ENCODE measurements at regions not wholly inside any gene's neighbourhood (a gene's known extent, or its start where the extent isn't known, plus 50 kb on each side); places are given as distances from the start of the nearest gene placed in this dataset.

DNA sequence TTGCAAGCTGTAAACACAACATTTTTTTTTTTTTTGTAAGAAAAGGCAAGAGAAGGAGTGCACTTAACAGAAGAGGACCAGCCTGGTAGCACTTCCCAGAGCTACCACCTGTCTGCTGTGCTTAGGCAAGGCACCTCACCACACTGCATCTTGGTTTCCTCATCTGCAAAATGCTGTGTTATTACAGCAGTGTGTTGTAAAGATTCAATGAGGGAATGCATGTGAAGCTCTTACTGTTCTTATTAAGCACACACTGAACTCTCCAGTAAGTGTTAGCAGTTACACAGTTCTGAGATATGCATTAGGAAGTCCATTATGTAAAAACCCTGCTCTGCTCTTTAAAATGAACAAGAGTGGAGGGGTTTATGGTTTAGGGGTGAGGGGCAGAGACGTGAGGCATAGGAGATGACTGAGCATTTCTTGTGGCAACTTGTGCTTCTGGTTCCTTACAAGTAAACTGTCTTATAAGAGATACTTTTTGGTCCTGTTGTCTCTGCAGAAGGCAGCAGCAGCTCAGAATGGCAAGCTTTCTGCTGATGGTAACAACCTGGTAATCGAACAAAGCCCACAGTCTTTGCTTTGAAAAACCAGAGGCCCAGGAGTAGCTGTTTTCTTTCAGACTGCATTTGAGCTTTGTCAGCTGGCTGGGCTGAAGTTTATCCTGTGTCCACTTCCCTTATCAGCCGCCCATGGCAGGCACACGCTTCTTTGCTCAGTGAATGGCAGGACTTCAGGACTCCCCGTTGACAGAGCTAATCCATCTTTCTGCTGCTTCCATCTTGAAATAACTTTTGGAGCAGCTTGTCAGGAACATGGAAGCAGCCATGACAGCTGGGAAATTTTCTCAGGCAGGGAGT is 98.8 kb upstream of the BMPER start:
- FAIRE-seq = no peak
- no peak for DNase-seq (ENCODE audit: low spot score in 2 of 2)

DNA sequence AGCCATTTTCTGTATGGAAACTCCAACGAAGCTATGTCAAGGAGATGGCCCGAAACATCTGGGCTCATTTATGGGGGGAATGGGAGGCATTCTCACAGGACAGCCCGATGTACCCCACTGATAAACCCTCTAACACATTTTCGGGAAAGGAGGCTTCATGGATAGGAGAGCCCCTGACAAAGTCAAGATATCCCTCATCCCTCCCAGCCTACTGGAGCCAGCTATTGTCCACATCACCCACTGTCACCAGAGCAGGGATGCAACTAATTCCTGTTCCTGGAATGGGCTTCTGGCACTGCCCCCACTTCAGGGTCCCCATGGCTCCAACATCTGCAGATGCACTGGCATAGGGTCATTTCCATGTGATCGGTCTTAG is 98.2 kb upstream of the BMPER start:
- DNase-seq (ENCODE audit: low spot score in 2 of 2) (no peak), FAIRE-seq (no peak)

GRCh38 chr7:33807779-33808482 is 97.4 kb upstream of the BMPER start:
- FAIRE-seq = no peak
- no peak for DNase-seq (ENCODE audit: low spot score in 2 of 2)

DNA sequence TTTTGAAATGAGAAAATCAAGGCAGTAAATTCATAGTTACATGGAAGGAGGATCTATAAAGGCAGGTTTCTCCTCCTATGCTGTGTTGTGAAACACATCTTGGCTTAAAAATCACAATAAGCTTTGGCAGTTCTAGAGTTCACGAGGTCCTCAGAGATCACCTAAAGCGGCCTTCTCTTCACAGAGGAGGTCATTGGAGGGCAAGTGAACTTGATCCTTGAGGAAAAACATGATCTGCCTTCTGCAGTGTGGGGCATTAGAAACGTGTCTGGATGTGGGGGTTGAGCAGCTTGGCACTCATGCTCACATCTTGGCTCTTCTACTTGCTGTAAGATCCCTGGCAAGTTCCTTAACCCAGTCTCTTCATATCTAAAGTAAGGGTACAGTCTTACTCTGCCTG is 96.1 kb upstream of the BMPER start:
- FAIRE-seq (no peak), DNase-seq (ENCODE audit: low spot score in 2 of 2) (no peak)

DNA sequence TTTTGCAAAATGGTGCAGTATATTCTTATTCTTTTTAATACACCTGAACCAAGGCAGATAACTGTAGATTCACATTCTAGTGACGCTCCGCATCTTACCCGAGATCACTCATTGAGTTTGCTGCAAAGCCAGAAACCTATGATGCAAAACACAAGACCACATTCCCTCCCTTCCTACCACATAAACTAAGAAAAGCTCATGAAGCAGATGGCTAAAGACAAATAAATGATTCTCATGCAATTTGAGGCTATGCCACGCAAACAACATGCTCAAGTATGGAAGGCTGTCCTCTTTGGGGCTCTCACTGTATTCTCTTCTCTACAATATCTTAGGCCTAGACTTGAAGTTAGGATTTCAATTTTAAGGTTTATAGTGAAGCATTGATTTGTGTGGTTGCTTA is 95.0 kb upstream of the BMPER start:
- no peak for DNase-seq (ENCODE audit: low spot score in 2 of 2)
- FAIRE-seq = no peak

GRCh38 chr7:33813331-33813730 is 92.0 kb upstream of the BMPER start:
- no peak for FAIRE-seq
- no peak for DNase-seq (ENCODE audit: low spot score in 2 of 2)

GRCh38 chr7:33814400-33814799 is 90.9 kb upstream of the BMPER start:
- FAIRE-seq (no peak), DNase-seq (ENCODE audit: low spot score in 2 of 2) (no peak)

- no peak for DNase-seq (ENCODE audit: low spot score in 2 of 2)
- no peak for FAIRE-seq
These were observed 90.4 kb upstream of the BMPER start for GRCh38 chr7:33814936-33815335.

GRCh38 chr7:33815336-33815735 is 90.0 kb upstream of the BMPER start:
- FAIRE-seq (no peak), DNase-seq (ENCODE audit: low spot score in 2 of 2) (no peak)

DNA sequence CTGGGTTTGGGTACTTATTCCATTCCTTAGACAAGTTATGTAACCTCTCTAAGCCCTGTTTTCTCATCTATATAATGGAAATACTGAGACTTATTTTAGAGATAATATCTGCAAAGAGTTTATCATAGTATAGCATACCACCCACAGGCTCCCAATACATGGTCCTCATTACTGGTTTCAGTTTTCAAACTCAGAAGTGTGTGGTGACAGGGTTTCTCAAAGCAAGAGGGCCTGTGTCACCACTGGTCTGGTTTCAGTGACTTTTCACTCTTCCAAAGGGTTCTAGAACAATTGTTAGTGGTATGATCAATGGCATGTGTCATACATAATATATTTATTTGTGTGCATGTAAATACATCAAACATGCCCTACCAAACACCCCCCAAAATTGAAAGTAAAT is 89.2 kb upstream of the BMPER start:
- no peak for DNase-seq (ENCODE audit: low spot score in 2 of 2)
- FAIRE-seq = no peak

DNA sequence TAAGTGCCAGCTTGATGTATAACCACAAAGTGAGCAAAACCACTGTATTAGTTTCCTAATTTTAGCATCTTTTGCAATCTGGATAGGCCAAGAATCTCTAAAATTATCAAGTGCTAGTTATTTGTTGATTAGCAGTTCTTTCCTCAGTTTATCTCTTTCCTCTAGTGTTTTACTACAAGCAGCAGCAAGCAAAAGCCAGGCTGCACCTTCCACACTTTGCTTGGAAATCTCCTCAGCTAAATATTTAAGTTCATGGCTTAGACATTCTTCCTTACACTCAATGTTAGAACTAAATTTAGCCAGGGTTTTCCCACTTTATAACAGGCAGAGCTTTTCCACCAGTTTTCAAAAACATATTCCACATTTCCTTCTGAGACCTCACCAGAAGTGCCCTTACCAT is 85.7 kb upstream of the BMPER start:
- FAIRE-seq = no peak
- DNase-seq (ENCODE audit: low spot score in 2 of 2) = no peak

- no peak for FAIRE-seq
- no peak for DNase-seq (ENCODE audit: low spot score in 2 of 2)
These were observed 85.1 kb upstream of the BMPER start for GRCh38 chr7:33820206-33820605.

GRCh38 chr7:33821970-33822369 is 83.4 kb upstream of the BMPER start:
- DNase-seq (ENCODE audit: low spot score in 2 of 2) (no peak), FAIRE-seq (no peak)

- DNase-seq (ENCODE audit: low spot score in 2 of 2) (no peak), FAIRE-seq (no peak)
These were observed 81.4 kb upstream of the BMPER start for GRCh38 chr7:33823913-33824312.

DNA sequence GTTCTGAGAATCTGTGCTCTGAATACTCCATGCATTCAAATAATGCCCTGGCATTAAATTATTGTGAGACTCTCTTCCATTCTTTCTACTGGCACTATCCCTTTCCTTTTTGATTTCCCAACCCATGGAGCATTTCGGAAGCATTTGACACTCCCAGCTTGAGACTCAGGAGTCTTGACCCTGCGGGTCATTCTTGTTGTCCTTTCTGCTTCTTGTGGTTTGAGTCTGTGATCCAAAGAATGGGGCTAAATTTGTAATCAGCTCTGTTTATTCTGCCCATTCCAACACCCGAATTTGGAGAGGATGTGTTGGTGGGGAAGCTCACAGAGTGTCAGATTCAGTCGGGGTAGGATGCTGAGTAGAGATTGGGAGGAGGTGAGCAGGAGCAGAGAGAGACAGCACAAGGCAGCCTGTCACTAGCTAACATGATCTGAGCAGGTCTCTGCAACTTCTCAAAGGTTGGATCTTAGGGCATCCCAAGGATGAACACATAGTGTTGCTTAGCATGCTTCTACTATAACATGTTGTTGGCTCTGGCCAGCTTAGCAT is 80.4 kb upstream of the BMPER start:
- DNase-seq (ENCODE audit: low spot score in 2 of 2) (no peak), FAIRE-seq (no peak)

DNA sequence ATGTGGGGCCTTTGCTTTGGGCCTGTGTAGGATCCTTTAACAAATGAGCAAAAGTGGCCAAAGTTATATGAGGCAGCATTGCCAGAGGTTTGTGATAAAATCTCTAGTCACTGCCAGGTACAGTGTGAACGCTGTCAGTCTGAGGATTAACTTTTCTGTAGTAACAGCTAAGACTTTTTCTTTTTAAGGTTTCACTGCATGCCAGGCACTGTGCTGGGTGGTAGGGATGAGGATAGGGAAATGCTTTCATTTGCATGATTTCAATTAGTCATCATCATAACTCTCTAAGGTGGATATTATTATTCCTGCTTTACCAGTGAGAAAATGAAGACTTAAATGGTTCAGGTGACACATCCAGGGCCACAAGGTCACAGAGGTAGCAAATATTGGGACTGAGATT is 79.7 kb upstream of the BMPER start:
- no peak for DNase-seq (ENCODE audit: low spot score in 2 of 2)
- FAIRE-seq = no peak

DNA sequence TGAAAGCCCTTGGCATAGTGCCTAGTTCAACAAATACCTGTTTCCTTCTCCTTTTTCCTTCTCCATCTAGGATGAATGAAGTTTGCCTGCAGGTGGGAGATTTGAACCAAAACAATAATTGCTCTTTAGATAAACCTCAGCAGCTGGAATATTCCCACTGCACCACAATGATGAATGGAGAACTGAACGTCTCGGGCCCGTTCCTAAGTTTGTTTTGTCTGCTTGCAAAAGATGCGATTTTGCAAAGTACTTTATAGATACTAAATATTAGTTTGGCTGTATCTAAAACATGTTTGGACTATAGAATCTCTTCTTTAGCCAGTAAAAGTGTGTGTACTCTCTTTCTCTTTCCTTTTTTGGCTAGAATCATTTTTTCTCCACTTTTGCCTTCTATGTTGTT is 75.8 kb upstream of the BMPER start:
- FAIRE-seq = no peak
- no peak for DNase-seq (ENCODE audit: low spot score in 2 of 2)

DNA sequence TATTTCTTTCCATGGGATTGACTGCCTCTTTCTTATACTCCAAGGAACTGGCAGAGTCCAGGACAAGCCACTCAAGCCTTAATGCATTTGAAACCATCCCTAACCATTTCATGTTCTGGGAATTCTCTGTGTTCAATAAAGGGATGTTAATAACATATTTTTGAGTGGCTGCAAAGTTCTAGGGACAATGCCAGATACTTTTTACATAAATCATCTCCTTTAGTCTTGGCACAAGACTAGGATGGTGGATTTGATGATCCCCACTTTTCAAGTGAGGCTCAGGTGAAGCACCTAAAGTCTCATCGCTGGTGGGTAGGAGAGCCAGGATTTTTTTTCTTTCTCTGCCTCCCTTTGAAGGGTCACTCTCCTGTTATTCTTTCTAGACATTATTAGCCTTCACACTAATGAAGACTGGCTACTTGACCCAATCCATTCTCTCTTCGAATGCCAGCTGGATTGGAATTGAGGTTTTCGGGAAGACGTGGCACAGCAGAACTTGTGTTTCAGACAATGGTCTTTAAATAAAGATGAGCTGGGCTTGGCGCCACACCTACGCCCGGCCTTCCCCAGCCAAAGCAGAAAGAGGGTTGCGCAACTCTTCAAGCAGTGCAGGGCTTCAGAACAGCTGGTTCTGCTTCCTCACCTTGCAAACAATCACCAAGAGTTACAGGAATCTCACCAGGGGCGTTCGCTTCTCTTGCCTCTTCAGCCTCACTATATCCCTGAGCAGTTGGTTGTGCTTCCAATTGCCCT is 73.8 kb upstream of the BMPER start:
- no peak for FAIRE-seq
- no peak for DNase-seq (ENCODE audit: low spot score in 2 of 2)

GRCh38 chr7:33832271-33832721 is 73.0 kb upstream of the BMPER start:
- DNase-seq (ENCODE audit: low spot score in 2 of 2) (no peak), FAIRE-seq (no peak)

DNA sequence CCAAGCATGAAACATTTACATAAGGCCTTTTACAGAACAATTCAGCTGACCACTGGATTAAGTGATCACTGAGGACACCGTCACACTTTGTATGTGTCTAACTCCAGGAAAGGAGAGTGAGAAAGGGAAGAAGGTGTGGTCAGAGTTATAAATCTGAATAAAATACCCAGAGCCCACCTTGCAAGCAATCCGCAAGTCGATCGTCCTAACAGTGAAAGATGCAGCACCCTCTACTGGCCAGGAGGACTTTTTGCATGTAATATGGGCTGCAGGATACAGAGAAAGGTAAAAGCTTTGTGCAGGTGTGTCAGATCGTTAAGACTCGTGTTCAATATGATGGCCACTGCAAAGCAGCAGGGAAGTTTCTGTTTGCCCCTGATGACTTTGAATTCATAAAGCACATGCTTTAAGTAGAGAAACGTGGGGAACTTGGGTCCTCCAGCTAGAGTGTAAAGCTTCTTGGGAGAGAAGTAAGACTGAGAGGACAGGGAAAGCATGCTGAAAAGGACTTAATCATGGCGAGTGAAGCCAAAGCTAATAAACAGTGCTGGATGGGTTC is 68.5 kb upstream of the BMPER start:
- FAIRE-seq (no peak), DNase-seq (ENCODE audit: low spot score in 2 of 2) (no peak)

DNA sequence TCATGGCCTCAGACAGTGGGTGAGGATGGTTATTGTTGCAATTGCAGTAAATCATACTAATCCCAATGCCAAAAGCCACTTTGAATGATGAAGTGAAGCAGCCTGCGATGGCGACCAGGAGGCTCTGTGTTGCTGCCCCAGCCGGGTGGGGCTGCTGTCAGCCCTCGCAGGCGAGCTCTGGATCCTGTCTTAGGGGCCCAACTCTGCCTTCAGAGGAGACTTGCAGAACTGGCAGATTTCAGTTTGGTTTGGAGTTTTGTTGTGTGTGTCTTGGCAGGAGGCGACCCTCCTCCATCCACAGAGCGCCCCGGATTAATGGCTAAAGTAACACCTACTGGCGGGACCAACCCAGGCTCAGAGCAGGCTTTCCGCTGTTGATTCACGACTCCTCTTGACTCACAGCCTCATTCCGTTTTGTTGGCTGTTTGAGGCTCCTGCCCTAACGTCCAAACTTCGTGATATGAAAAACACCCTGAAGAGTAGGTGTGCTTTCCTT is 67.9 kb upstream of the BMPER start:
- FAIRE-seq (no peak), DNase-seq (ENCODE audit: low spot score in 2 of 2) (no peak)

Measured in frontal cortex (tissue), 3 donors.